Uterus (tissue), 3 donors: ENCODE measurements at regions not wholly inside any gene's neighbourhood (a gene's known extent, or its start where the extent isn't known, plus 50 kb on each side); places are given as distances from the start of the nearest gene placed in this dataset.

Experiments
- DNase-seq, 2 donors: peaks; one replicate each; pipeline ENCODE4 v3.0.0-alpha.2; 2019 to 2020
- H3K27ac ChIP-seq, 2 donors: fragments of 200-600 bp; sonication (generic); 1 replicate in 1 of 2; 2 replicates in 1 of 2; pipeline ENCODE4 v1.5.1; 2016 to 2018
- H3K27me3 ChIP-seq, 2 donors: fragments of 200-600 bp; sonication (generic); one replicate each; pipeline ENCODE4 v1.5.1; 2018 to 2019; ENCODE audit warnings: control low read depth in 1 of 2
- H3K36me3 ChIP-seq, 2 donors: fragments of 200-600 bp; sonication (generic); one replicate each; pipeline ENCODE4 v1.5.1; 2019; ENCODE audit warnings: control low read depth in 1 of 2
- H3K4me1 ChIP-seq, 2 donors: fragments of 200-600 bp; sonication (generic); one replicate each; pipeline ENCODE4 v1.5.1; 2018 to 2019; ENCODE audit warnings: control low read depth in 1 of 2
- H3K4me3 ChIP-seq, 2 donors: fragments of 200-600 bp; sonication (generic); 1 replicate in 1 of 2; 2 replicates in 1 of 2; pipeline ENCODE4 v1.5.1; 2018 to 2019; ENCODE audit warnings: mild to moderate bottlenecking in 1 of 2
- H3K9me3 ChIP-seq, 2 donors: fragments of 200-600 bp; sonication (generic); one replicate each; pipeline ENCODE4 v1.5.1; 2019; ENCODE audit warnings: control low read depth in 1 of 2
- POLR2A ChIP-seq, 2 donors: fragments of 450-650 bp; IDR thresholded peaks; one replicate each; pipeline ENCODE4 v1.6.1; 2016; ENCODE audit warnings: antibody characterized with exemption in 2 of 2, mild to moderate bottlenecking in 1 of 2, moderate library complexity in 1 of 2
- intact Hi-C: fragments of 100-400 bp; cut with DNase I; formaldehyde crosslinking; loops from one replicate; pipeline ENCODE4 v1.15.1; 2023; ENCODE audit warnings: low total_unique reads
- TF ChIP-seq, protein P1 (sequence below), 4 experiments: fragments of 200-600 bp in 2 of 4; fragments of 450-650 bp in 2 of 4; sonication (generic) in 2 of 4; IDR thresholded peaks; one replicate each; pipeline ENCODE4 v1.5.1; 2016 to 2019; ENCODE audit warnings: antibody characterized with exemption in 4 of 4, mild to moderate bottlenecking in 2 of 4, moderate library complexity in 1 of 4
- donor health status: DM: yes; HTN: yes; CAD: no.

DNA sequence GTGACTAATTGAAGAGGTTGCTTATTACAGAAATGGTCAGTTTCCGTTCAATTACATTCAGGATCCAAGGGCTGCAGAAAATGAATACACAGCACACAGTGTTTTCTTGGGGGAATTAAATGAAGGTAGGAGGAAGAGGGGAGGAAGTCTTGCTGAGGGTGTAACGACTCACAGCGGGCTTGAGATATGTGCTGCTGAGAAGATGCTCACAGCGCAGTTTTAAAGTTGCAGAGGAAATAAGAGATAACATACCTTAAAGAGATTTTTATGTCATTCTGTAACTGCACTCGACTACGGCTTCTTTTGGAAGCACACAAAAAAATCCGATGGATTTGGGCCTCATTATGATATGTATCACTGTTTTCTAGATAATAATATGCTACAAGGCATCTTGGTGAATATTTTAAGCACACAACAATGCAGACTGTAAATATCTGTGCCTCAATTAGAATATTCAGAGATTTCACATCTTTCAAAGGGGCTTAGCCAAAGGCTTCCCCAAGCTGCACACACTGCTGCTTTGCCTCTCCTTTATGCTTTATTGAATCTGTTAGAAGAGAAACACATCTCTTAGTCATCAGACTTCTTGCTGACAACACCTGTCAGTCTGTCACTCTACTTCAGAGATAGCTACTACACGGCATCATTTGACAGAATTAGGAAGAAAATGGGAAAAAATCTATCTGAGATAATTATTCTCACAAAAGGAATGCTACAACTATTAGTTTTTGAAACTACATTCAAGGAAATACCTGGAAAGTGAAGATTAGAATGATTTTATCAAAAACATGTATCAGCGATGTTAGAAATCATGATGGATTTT lies 773.2 kb downstream of the OTOL1 start:
- Histone ChIP-seq H3K36me3 (no peaks in the 10 kb centered on the region), H3K27me3 (no peaks in the 10 kb centered on the region), H3K27ac (no peak overlapping the region), H3K4me1 (no peaks in the 10 kb centered on the region), H3K9me3 (no peaks in the 10 kb centered on the region), H3K4me3 (no peak overlapping the region)
- DNase-seq, result no peak
- TF ChIP-seq, protein P1, sequence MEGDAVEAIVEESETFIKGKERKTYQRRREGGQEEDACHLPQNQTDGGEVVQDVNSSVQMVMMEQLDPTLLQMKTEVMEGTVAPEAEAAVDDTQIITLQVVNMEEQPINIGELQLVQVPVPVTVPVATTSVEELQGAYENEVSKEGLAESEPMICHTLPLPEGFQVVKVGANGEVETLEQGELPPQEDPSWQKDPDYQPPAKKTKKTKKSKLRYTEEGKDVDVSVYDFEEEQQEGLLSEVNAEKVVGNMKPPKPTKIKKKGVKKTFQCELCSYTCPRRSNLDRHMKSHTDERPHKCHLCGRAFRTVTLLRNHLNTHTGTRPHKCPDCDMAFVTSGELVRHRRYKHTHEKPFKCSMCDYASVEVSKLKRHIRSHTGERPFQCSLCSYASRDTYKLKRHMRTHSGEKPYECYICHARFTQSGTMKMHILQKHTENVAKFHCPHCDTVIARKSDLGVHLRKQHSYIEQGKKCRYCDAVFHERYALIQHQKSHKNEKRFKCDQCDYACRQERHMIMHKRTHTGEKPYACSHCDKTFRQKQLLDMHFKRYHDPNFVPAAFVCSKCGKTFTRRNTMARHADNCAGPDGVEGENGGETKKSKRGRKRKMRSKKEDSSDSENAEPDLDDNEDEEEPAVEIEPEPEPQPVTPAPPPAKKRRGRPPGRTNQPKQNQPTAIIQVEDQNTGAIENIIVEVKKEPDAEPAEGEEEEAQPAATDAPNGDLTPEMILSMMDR (IDR thresholded peaks at IDR 0.05), result no peak
- no peak for TF ChIP-seq POLR2A (IDR thresholded peaks at IDR 0.05)
- intact Hi-C loops, result no loop called here

GRCh38 chr3:162274070-162274469 lies 777.5 kb downstream of the OTOL1 start:
- intact Hi-C loops, result no loop called here
- TF ChIP-seq, protein P1 (IDR thresholded peaks at IDR 0.05), result no peak
- no peak for TF ChIP-seq POLR2A (IDR thresholded peaks at IDR 0.05)
- H3K4me1 ChIP-seq, result no peaks in the 10 kb centered on the region
- no peaks in the 10 kb centered on the region for H3K27me3 ChIP-seq
- no peaks in the 10 kb centered on the region for H3K9me3 ChIP-seq
- H3K36me3 ChIP-seq, result no peaks in the 10 kb centered on the region
- DNase-seq, result no peak
- no peak overlapping the region for H3K27ac ChIP-seq
- H3K4me3 ChIP-seq, result no peak overlapping the region

DNA sequence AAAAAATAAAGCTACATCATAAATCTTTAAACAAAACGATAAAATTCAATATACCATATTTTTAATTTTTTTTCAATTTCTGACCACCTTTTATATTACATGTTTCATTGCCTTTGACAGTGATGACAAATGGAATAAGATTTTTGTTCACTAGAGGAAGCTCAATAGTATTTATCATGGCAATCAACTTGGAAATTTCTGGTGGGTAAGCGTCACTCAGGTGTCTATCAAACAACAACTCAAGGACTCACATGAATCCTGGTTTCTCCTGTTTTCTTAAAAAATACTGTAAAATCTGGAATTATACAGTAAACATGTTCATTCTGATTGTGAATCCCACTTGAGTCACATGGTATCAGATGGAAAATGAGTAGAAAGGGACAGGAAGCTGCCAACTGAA lies 782.2 kb downstream of the OTOL1 start:
- H3K27ac ChIP-seq, result no peak overlapping the region
- TF ChIP-seq, protein P1 (IDR thresholded peaks at IDR 0.05), result no peak
- no peak for TF ChIP-seq POLR2A (IDR thresholded peaks at IDR 0.05)
- H3K27me3 ChIP-seq, result no peaks in the 10 kb centered on the region

DNA sequence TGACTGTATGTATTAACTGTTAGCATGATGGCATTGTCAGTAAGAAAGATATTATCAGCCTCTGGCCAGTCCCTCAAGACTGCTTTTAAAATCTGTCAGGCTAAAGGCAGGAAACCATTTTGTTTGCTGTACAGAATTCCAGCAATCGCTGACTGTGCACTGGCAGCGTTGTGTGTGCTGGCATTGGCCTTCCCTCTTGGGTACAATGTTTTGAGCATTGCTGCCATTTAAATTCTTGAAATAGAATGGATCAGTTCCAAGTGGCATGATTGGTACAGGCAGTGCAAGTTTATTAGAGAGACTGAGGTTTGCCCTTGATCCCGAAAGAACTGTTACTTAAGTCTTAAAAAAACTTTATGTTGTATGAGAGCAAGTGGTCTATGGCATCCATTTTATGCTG lies 788.7 kb downstream of the OTOL1 start:
- DNase-seq, result no peak
- no peaks in the 10 kb centered on the region for H3K36me3 ChIP-seq
- no peak overlapping the region for H3K27ac ChIP-seq
- intact Hi-C loops, result no loop called here
- no peaks in the 10 kb centered on the region for H3K4me1 ChIP-seq
- no peak overlapping the region for H3K4me3 ChIP-seq
- TF ChIP-seq, protein P1 (IDR thresholded peaks at IDR 0.05), result no peak
- no peak for TF ChIP-seq POLR2A (IDR thresholded peaks at IDR 0.05)
- H3K9me3 ChIP-seq, result no peaks in the 10 kb centered on the region
- no peaks in the 10 kb centered on the region for H3K27me3 ChIP-seq

More for the DNA sequence above, 782.2 kb downstream of the OTOL1 start:
- DNase-seq, result no peak
- Histone ChIP-seq H3K4me1 (no peaks in the 10 kb centered on the region), H3K36me3 (no peaks in the 10 kb centered on the region), H3K4me3 (no peak overlapping the region), H3K9me3 (no peaks in the 10 kb centered on the region)
- intact Hi-C loops, result no loop called here

- intact Hi-C loops, result no loop called here
- Histone ChIP-seq H3K27me3 (no peaks in the 10 kb centered on the region), H3K4me3 (no peak overlapping the region), H3K9me3 (no peaks in the 10 kb centered on the region), H3K4me1 (no peaks in the 10 kb centered on the region), H3K36me3 (no peaks in the 10 kb centered on the region), H3K27ac (no peak overlapping the region)
- TF ChIP-seq, protein P1 (IDR thresholded peaks at IDR 0.05), result no peak
- no peak for DNase-seq
Measured at GRCh38 chr3:162287600-162287999, 791.0 kb downstream of the OTOL1 start.
